DND-41 (cell line): ENCODE measurements at regions not wholly inside any gene's neighbourhood (a gene's known extent, or its start where the extent isn't known, plus 50 kb on each side); places are given as distances from the start of the nearest gene placed in this dataset.
"Not testable (repeated sequence)": the region's sequence is repeated elsewhere in the genome, so short reads cannot be mapped to it uniquely, and the experiment has no call there.

Source experiments
- ATAC-seq: fragments of 200-7000 bp; cut with Tn5 transposase; 3 replicates; pipeline ENCODE4 v1.9.1; 2021; ENCODE audit warnings: low read depth; ENCODE audit not compliant: insufficient read depth
- DNase-seq: peaks from one replicate; pipeline ENCODE4 v3.0.0-alpha.2; 2020
- H2AFZ ChIP-seq: 2 replicates; pipeline ENCODE4 v1.6.0; 2012; ENCODE audit warnings: low read depth, low read length
- H3K27ac ChIP-seq: 2 replicates; pipeline ENCODE4 v1.5.1; 2012; ENCODE audit warnings: low read length, inconsistent platforms
- H3K27me3 ChIP-seq: fragments of 200-600 bp; sonication (generic); 2 replicates; pipeline ENCODE4 v1.6.0; 2012; ENCODE audit warnings: low read length, mild to moderate bottlenecking, inconsistent platforms; ENCODE audit not compliant: insufficient read depth, poor library complexity
- H3K36me3 ChIP-seq: 2 replicates; pipeline ENCODE4 v1.5.1; 2012; ENCODE audit warnings: low read length, inconsistent platforms; ENCODE audit not compliant: insufficient read depth
- H3K4me1 ChIP-seq: 2 replicates; pipeline ENCODE4 v1.5.1; 2012; ENCODE audit warnings: mild to moderate bottlenecking, low read length; ENCODE audit not compliant: insufficient read depth
- H3K4me2 ChIP-seq: 2 replicates; pipeline ENCODE4 v1.6.0; 2012; ENCODE audit warnings: mild to moderate bottlenecking, moderate library complexity, low read length, inconsistent platforms; ENCODE audit not compliant: insufficient read depth
- H3K4me3 ChIP-seq, 2 experiments: fragments of 200-600 bp in 1 of 2; shearing (Covaris generic) in 1 of 2; 2 replicates each; pipeline ENCODE4 v1.5.1; 2012 to 2016; ENCODE audit warnings: inconsistent platforms in 2 of 2, low read length in 2 of 2, mild to moderate bottlenecking in 2 of 2, low read depth in 1 of 2, moderate library complexity in 1 of 2
- H3K79me2 ChIP-seq: 2 replicates; pipeline ENCODE4 v1.6.0; 2012; ENCODE audit warnings: low read length, inconsistent platforms; ENCODE audit not compliant: insufficient read depth
- H3K9ac ChIP-seq: 2 replicates; pipeline ENCODE4 v1.6.0; 2012; ENCODE audit warnings: low read depth, mild to moderate bottlenecking, inconsistent platforms, low read length, moderate library complexity
- H3K9me3 ChIP-seq: 2 replicates; pipeline ENCODE4 v1.5.1; 2012; ENCODE audit warnings: low read length, moderate library complexity, mild to moderate bottlenecking, inconsistent platforms; ENCODE audit not compliant: insufficient read depth, severe bottlenecking
- H4K20me1 ChIP-seq: 2 replicates; pipeline ENCODE4 v1.6.0; 2012; ENCODE audit warnings: low read length; ENCODE audit not compliant: insufficient read depth
- EZH2 ChIP-seq: IDR thresholded peaks from 3 replicates; pipeline ENCODE4 v1.6.1; 2012; ENCODE audit warnings: borderline replicate concordance, low read depth, mild to moderate bottlenecking, moderate library complexity, low read length, inconsistent platforms; ENCODE audit not compliant: severe bottlenecking
- TF ChIP-seq, protein P1 (sequence below): IDR thresholded peaks from 2 replicates; pipeline ENCODE4 v1.5.1; 2012; ENCODE audit warnings: borderline replicate concordance, low read length, moderate library complexity, mild to moderate bottlenecking; ENCODE audit not compliant: poor library complexity, severe bottlenecking; ENCODE audit errors: extremely low read depth

DNA sequence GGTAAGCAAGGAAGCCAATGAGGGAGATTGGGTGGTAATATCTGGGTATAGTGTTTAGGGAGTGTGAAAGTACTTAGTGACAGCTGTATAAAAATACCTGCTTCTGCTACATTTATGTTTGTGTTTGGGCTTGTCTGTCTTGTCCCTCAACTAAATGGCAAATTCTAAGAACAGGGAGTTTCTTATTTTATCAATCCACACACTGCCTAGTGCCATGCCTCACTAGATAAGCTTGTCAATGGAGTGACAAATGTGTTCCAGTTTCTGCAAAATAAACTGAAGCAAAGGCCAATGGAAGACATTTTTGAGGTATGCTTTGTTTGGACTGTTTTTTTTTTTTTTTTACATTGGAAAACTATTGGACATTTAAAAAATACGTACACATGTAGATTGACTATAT, 418.0 kb downstream of the SH2D1A start:
- H3K27me3 ChIP-seq, result no peaks in the 10 kb centered on the region
- H3K79me2 ChIP-seq, result no peaks in the 10 kb centered on the region
- no peak overlapping the region for H3K9ac ChIP-seq
- no peaks in the 10 kb centered on the region for H3K4me1 ChIP-seq
- H2AFZ ChIP-seq, result no peak overlapping the region
- ATAC-seq (no peak), DNase-seq (no peak)
- TF ChIP-seq, protein P1, sequence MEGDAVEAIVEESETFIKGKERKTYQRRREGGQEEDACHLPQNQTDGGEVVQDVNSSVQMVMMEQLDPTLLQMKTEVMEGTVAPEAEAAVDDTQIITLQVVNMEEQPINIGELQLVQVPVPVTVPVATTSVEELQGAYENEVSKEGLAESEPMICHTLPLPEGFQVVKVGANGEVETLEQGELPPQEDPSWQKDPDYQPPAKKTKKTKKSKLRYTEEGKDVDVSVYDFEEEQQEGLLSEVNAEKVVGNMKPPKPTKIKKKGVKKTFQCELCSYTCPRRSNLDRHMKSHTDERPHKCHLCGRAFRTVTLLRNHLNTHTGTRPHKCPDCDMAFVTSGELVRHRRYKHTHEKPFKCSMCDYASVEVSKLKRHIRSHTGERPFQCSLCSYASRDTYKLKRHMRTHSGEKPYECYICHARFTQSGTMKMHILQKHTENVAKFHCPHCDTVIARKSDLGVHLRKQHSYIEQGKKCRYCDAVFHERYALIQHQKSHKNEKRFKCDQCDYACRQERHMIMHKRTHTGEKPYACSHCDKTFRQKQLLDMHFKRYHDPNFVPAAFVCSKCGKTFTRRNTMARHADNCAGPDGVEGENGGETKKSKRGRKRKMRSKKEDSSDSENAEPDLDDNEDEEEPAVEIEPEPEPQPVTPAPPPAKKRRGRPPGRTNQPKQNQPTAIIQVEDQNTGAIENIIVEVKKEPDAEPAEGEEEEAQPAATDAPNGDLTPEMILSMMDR, result no peak
- no peaks in the 10 kb centered on the region for H3K36me3 ChIP-seq
- no peaks in the 10 kb centered on the region for H3K9me3 ChIP-seq
- no peaks in the 10 kb centered on the region for H4K20me1 ChIP-seq
- H3K27ac ChIP-seq, result no peak overlapping the region
- H3K4me2 ChIP-seq, result no peak overlapping the region
- H3K4me3 ChIP-seq, result no peak overlapping the region

- TF ChIP-seq EZH2, result no peak
- TF ChIP-seq, protein P1, result no peak
- H3K4me1 ChIP-seq, result no peaks in the 10 kb centered on the region
- H3K27ac ChIP-seq, result no peak overlapping the region
- ATAC-seq (no peak), DNase-seq (no peak)
- H3K9me3 ChIP-seq, result no peaks in the 10 kb centered on the region
- H4K20me1 ChIP-seq, result no peaks in the 10 kb centered on the region
- H3K9ac ChIP-seq, result no peak overlapping the region
- no peak overlapping the region for H3K4me3 ChIP-seq
- H2AFZ ChIP-seq, result no peak overlapping the region
- H3K4me2 ChIP-seq, result no peak overlapping the region
- no peaks in the 10 kb centered on the region for H3K36me3 ChIP-seq
- no peaks in the 10 kb centered on the region for H3K27me3 ChIP-seq
- H3K79me2 ChIP-seq, result no peaks in the 10 kb centered on the region
Measured at GRCh38 chrX:124769166-124769565, 422.8 kb downstream of the SH2D1A start.

- no peaks in the 10 kb centered on the region for H3K79me2 ChIP-seq
- H3K4me3 ChIP-seq, result no peak overlapping the region
- H3K9me3 ChIP-seq, result no peaks in the 10 kb centered on the region
- H3K36me3 ChIP-seq, result no peaks in the 10 kb centered on the region
- no peaks in the 10 kb centered on the region for H4K20me1 ChIP-seq
- no peak overlapping the region for H3K9ac ChIP-seq
- TF ChIP-seq EZH2, result no peak
- TF ChIP-seq, protein P1, result no peak
- ATAC-seq (no peak), DNase-seq (no peak)
- H2AFZ ChIP-seq, result no peak overlapping the region
- H3K27me3 ChIP-seq, result no peaks in the 10 kb centered on the region
- no peak overlapping the region for H3K27ac ChIP-seq
- no peak overlapping the region for H3K4me2 ChIP-seq
- H3K4me1 ChIP-seq, result no peaks in the 10 kb centered on the region
Measured at GRCh38 chrX:124771292-124771691, 424.9 kb downstream of the SH2D1A start.

DNA sequence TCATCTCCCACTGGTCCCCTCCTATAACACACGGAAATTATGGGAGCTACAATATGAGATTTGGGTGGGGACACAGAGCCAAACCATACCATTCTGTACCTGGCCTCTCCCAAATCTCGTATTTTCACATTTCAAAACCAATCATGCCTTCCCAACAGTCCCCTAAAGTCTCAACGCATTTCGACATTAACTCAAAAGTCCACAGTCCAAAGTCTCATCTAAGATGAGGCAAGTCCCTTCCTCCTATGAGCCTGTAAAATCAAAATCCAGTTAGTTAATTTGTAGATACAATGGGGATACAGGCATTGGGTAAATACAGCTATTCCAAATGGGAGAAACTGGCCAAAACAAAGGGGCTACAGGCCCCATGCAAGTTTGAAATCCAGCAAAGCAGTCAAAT, 441.9 kb downstream of the SH2D1A start:
- H3K36me3 ChIP-seq, H3K9me3 ChIP-seq, H3K27me3 ChIP-seq, H3K4me1 ChIP-seq, H3K27ac ChIP-seq, ATAC-seq, H3K79me2 ChIP-seq, H3K4me3 ChIP-seq, H3K4me2 ChIP-seq, H2AFZ ChIP-seq, H4K20me1 ChIP-seq, DNase-seq, H3K9ac ChIP-seq: not testable (repeated sequence)

GRCh38 chrX:124789874-124790273, 443.5 kb downstream of the SH2D1A start:
- H3K4me2 ChIP-seq, H3K4me3 ChIP-seq, DNase-seq, H3K9me3 ChIP-seq, H3K27ac ChIP-seq, H3K27me3 ChIP-seq, H4K20me1 ChIP-seq, ATAC-seq, H3K4me1 ChIP-seq, H2AFZ ChIP-seq, H3K9ac ChIP-seq, H3K79me2 ChIP-seq, H3K36me3 ChIP-seq: not testable (repeated sequence)
